GM12873 (cell line): ENCODE measurements at regions not wholly inside any gene's neighbourhood (a gene's known extent, or its start where the extent isn't known, plus 50 kb on each side); places are given as distances from the start of the nearest gene placed in this dataset.

Experiments used
- TF ChIP-seq, protein P1 (sequence below): IDR thresholded peaks from 2 replicates; pipeline ENCODE4 v1.5.1; 2012; ENCODE audit warnings: low read depth, mild to moderate bottlenecking, moderate library complexity, low read length, control low read depth; ENCODE audit not compliant: insufficient read depth; ENCODE audit errors: missing control alignments

DNA sequence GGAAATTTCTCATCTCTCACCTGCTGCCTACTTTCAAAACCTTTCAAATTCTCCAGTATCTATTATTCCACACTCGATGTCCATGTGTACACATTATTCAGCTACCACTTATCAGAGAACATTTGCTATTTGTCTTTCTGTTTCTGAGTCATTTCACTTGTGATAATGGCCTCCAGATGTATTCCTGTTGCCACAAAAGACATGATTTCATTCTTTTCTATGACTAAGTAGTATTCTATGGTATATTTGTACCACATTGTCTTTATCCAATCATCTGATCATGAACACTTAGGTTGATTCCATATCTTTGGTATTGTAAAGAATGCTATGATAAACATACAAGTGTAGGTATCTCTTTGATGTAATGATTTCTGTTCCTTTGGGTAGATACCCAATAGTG is 310.1 kb upstream of the SPOCK3 start:
- TF ChIP-seq, protein P1, sequence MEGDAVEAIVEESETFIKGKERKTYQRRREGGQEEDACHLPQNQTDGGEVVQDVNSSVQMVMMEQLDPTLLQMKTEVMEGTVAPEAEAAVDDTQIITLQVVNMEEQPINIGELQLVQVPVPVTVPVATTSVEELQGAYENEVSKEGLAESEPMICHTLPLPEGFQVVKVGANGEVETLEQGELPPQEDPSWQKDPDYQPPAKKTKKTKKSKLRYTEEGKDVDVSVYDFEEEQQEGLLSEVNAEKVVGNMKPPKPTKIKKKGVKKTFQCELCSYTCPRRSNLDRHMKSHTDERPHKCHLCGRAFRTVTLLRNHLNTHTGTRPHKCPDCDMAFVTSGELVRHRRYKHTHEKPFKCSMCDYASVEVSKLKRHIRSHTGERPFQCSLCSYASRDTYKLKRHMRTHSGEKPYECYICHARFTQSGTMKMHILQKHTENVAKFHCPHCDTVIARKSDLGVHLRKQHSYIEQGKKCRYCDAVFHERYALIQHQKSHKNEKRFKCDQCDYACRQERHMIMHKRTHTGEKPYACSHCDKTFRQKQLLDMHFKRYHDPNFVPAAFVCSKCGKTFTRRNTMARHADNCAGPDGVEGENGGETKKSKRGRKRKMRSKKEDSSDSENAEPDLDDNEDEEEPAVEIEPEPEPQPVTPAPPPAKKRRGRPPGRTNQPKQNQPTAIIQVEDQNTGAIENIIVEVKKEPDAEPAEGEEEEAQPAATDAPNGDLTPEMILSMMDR = no peak

DNA sequence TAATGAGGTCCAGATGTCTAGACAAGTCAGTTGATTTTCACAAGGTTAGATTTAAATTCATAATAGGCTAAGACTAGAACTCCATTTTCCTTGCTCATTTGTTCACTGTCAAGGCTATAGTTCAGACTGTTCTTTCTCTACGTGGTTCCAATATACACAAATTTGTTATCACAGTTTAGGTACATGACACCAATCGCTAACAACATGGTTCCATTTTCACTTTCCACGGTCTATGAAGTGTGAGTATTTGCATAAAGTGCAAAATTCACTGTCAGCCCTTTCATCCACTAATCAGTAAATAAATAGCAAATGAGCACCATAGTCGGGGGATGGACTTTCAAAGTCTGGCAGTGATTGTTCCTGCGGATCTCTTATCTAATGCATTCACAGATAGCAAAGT is 315.7 kb upstream of the SPOCK3 start:
- TF ChIP-seq, protein P1 = no peak

DNA sequence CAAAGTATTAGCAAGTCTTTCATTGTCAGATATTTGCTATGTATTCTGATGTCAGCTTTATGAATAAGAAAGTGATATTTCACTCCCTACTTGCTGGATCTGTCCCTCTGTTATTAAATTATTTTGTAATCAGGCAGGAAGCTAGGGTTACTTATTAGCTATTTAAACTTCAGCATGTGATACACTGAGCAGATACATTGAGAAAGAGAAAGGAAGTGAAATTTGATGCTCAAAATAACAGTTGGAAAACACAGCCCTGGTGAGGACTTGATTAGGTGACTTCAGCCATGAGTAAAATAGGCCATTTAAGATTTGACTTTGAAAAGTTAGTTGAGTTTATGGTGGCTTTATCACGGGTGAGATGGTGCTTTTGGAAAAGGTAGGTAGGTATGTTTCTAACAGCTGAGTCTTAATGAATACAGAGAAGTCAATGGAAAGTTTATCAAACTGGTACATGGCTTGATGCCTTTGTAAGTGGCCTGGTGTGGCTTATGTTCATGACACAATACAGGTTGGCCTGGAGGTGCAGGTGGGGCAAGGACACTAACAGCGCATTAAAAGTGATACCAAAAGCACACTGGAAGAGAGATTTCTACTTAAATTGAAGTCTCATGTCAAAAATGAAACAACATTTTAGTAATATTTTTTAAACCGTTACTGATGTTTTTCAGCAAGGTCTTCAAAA is 321.2 kb upstream of the SPOCK3 start:
- TF ChIP-seq, protein P1 = no peak

DNA sequence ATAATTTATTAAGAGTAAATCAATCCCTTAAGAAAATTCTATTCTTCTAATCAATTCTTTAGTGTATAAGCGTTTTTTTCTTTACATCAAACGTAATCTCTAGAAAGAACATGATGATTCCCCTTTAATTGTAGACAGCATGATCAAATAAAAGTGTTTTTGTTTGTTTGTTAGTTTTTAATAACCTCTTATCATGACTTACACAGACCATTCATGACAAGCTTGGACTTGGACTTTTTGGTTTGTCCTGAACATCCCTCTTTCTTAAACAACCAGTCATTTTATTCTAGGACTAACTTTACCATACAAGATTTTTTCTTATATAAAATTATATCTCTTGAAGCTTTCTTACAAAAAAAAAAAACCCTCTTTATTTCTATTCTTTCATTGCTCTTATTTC is 344.6 kb upstream of the SPOCK3 start:
- TF ChIP-seq, protein P1 = no peak

DNA sequence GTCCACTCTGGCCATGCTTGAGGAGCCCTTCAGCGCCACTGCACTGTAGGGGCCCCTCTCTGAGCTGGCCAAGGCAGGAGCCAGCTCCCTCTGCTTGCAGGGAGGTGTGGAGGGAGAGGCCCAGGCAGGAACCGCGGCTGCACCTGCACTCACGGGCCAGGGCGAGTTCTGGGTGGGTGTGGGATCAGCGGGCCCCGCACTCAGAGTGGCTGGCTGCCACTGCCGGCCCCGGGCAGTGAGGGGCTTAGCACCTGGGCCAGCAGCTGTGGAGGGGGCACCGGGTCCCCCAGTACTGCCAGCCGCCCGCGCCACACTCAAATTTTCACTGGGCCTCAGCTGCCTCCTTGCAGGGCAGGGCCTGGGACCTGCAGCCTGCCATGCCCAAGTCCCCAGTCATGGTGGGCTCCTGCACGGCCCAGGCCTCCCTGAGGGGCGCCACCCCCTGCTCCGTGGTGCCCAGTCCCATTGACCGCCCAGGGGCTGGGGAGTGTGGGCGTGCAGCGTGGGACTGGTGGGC is 347.2 kb upstream of the SPOCK3 start:
- TF ChIP-seq, protein P1 = no peak

DNA sequence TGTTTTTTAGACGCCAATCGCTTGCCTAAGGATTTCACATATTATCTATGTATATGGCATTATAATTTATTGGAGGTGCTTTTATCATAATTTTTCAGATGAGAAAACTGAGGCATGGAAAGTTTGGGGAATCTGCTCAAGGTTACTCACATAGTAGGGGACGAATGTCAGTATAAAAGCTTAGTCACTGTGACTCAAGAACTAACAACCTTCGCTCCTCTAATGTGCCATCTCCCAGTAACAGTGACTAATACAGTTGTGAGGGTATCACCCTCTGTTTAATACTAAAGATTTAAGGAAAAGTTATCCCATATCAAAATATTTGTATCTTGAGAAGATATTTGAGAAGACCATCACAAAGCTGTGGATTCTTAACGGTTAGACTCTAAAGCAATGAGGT is 353.1 kb upstream of the SPOCK3 start:
- TF ChIP-seq, protein P1 = no peak

DNA sequence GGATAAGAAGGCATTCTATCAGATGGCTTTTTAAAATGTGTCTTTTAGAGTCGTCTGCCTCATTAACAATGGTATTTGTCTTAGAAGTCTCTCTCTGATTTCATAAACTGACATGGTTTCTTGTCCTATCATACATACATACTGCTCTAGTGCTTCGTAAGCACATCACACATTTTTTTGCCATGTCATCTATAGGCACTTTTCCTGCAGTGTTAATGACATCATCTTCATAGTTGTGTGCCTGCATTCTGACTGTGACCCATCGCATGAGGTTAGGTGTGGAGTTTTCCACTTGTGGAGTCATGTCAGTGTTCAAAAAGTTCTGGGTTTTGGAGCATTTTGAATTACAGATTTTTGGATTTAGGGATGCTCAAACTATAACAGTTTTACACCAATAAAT is 361.6 kb upstream of the SPOCK3 start:
- TF ChIP-seq, protein P1 = no peak
